GM12865 (cell line): ENCODE measurements at regions not wholly inside any gene's neighbourhood (a gene's known extent, or its start where the extent isn't known, plus 50 kb on each side); places are given as distances from the start of the nearest gene placed in this dataset.

Experiments
- DNase-seq: peaks from one replicate; pipeline ENCODE4 v3.0.0; 2010; ENCODE audit warnings: low read depth
- H3K4me3 ChIP-seq: 2 replicates; pipeline ENCODE4 v1.5.1; 2011; ENCODE audit warnings: mild to moderate bottlenecking, low read depth, low read length, control low read depth
- TF ChIP-seq, protein P1 (sequence below): IDR thresholded peaks from 2 replicates; pipeline ENCODE4 v1.5.1; 2011; ENCODE audit warnings: low read length, control low read depth, low read depth, inconsistent platforms; ENCODE audit not compliant: insufficient read depth; ENCODE audit errors: missing control alignments

DNA sequence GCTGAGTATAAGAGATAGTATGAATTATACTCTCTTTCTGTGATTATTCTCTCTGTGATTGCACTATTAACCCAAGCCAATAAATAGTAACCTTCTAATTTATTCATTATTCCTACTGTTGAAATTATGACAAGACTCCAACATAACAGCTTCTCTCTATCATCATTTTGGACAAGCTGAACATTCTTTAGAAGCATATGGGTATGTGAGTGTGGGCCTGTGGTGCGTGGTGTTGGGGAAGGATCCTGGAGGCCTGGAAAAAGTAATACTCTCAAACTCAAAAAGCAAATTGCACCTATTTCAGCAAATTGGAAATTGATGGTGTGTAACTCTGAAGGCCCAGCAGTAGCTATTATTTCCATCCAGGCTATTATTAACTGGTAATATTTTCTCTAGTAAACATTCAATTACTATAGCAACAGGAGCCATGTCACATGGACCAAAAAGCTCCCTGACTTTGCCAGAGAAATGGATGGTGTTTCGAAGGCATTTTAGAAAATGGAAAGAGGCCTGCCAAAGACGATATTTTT lies 502.8 kb downstream of the LTN1 start:
- DNase-seq, result no peak
- TF ChIP-seq, protein P1, sequence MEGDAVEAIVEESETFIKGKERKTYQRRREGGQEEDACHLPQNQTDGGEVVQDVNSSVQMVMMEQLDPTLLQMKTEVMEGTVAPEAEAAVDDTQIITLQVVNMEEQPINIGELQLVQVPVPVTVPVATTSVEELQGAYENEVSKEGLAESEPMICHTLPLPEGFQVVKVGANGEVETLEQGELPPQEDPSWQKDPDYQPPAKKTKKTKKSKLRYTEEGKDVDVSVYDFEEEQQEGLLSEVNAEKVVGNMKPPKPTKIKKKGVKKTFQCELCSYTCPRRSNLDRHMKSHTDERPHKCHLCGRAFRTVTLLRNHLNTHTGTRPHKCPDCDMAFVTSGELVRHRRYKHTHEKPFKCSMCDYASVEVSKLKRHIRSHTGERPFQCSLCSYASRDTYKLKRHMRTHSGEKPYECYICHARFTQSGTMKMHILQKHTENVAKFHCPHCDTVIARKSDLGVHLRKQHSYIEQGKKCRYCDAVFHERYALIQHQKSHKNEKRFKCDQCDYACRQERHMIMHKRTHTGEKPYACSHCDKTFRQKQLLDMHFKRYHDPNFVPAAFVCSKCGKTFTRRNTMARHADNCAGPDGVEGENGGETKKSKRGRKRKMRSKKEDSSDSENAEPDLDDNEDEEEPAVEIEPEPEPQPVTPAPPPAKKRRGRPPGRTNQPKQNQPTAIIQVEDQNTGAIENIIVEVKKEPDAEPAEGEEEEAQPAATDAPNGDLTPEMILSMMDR, result no peak

DNA sequence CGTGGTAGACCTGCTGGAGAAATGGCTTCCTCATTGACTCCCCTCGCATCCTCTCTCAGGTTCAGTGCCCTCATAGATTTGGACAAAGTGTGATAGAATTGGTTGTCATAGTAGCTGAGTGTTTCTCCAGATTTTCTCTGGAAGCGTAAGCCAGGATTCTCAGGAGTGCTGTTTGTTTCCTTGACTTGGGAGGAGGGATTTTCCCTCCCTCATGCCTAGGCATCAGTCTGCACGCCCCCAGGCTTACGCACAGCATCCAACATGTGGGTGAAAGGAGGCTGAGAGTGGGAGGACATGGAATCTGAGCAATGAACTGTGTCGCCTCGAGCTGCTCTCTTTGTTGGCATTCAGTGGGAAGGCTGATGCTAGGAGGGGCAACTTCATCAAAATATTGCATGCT lies 503.5 kb downstream of the LTN1 start:
- TF ChIP-seq, protein P1, result no peak
- H3K4me3 ChIP-seq, result no peak overlapping the region
- no peak for DNase-seq

More for the DNA sequence above, 502.8 kb downstream of the LTN1 start:
- H3K4me3 ChIP-seq, result no peak overlapping the region

DNA sequence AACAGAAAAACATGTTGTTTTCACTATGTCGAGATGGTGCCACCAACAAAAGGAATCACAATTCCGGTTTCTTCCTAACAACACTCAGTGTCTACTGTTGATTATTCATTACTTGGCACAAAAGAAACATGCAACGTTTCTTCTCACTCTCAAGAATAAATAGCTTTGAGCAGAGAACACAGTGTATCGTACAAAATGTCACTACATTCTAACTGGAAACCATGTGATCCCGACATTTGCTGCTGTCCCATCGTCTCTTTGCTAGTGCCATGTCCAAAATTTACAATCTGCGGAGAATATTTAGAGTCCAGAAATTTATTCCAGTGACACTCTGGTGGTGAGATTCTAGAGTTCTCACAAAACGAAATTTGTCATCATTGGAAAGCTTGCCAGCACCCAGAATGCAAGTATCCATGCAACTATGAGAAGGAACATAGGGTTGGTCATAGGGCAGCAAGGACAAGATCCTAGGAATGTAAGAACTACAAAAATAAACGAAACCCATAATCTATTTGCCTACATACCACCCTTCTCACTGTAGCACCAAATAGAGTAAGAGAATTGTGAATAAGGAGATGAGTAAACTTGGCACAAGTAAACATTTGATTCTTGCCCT lies 505.1 kb downstream of the LTN1 start:
- DNase-seq, result no peak
- no peak overlapping the region for H3K4me3 ChIP-seq
- TF ChIP-seq, protein P1, result no peak

DNA sequence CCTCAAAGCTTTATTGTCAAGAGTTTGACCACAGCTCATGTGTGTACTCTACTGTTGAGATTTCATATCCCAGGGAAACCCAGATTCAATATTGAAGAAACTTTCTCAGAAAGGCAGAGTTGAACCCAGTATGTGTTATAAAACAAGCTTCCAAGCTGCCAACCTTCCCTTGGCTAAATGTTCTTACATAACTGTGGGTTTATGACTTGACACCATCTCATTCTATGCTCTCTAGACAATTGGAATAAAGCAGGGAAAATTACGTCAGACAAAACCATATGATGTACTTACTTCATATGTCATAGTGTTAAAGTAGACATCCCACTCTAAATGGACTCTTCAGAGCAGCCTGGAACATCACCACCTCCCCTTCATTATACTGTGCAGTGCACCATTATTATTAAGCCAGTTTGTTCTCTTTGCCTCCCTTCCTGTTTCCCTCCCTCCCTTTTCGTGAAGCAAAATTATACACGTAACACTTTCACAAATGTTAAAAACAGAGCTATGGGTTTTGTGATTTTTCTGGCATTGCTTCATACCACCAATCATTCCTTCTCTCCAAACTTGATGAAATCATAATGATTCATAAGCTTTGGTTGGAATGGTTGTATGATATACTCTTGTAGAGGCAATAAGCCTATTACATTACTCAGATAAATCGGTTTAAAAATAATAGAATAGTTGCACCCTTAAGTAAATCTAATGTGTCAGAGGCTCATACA lies 507.2 kb downstream of the LTN1 start:
- TF ChIP-seq, protein P1, result no peak
- H3K4me3 ChIP-seq, result no peak overlapping the region
- DNase-seq, result no peak

DNA sequence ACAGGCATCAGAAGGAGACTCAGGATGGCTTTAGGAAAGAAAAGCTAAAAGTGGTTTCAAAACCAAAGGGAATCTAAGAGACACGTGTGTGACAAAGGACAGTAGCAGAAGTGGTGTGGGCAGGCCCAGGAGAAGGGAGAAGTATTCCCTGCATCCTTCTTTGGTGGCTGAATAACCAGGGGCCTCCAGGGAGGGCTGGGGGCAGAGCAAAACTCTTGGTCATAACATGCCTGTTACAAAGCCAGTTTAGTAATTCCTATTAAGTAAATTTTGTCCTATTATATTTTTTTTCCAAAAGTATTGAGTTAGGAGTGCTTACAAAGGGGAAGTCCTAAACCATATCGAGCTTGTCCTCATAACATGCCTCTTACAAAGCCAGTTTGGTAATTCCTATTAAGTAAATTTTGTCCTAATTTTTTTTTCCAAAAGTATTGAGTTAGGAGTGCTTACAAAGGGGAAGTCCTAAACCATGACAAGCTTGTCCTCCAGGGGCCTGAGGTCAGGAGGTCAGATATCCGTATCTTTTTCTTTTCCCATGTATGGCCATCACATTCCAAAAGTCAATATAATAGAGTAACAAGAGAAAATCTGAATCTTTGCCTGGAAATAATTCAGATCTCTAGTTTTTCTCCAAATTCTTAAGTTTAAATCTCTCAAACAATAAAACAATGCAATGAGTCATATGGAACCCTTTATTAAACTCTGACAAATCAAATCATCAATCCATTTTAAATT lies 509.2 kb downstream of the LTN1 start:
- TF ChIP-seq, protein P1, result no peak

DNA sequence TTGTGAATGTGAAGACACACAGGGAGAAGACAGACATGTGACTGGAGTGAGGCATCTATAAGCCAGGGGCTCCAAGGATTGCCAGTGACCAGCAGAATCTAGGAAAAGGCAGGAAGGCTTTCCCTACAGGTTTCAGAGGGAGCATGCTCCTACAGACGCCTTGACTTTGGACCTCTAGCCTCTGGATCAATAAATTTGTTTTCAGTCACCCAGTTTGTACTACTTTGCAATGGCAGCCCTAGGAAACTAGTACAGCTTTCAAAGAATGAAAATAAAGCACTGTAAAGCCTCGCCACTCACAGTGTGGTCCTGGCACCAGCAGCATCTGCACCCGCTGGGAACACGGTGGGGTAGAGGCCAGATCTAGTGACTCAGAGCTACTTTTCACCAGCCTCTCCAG lies 510.0 kb downstream of the LTN1 start:
- H3K4me3 ChIP-seq, result no peak overlapping the region
- TF ChIP-seq, protein P1, result no peak
- no peak for DNase-seq

More for the DNA sequence above, 509.2 kb downstream of the LTN1 start:
- no peak overlapping the region for H3K4me3 ChIP-seq
- no peak for DNase-seq
